ENCODE measurements at regions not wholly inside any gene's neighbourhood (a gene's known extent, or its start where the extent isn't known, plus 50 kb on each side); places are given as distances from the start of the nearest gene placed in this dataset.
"Not testable (repeated sequence)": the region's sequence is repeated elsewhere in the genome, so short reads cannot be mapped to it uniquely, and the experiment has no call there.

DNA sequence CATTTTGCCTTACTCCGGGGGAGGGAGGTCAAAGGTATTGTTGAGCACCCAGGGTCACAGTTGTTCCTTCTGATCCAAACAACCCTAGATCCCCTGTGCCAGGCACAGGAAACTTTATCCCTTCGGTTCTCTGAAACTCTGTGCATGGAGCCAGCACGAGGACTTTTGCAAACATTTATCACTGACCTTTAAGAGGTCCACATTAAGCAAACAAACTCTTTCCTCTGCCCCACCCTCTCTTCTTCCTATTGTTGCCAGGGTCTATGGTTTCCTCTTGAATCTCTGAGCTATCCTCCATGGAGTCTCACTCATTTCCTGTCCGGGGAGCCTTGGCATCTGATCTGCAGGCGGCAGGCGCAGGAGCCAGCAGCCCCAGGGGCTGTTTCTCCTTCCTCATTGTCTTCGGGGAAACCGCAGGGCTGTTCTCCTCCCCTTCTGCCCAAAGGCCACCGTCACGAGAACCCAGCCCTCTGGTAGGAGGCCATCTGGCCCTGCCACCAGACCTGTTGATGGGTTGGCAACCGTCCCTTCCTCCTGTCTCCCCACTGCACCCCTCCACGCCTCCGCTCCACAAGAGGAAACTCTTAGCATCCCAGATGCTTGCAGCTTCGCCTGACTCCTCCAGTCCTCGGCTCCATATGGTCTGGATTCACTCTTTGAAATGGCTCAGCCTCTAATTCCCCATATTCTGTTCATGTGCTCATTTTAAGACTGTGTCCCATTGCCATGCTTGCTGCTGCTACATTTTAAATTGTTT, 327.3 kb upstream of the NRP1 start:
- Mint-ChIP-seq H3K4me3 (no peak overlapping the region), H3K27me3 (peaks cover 8% of the 10 kb centered on the region), H3K27ac (no peak overlapping the region), H3K36me3 (no peaks in the 10 kb centered on the region), H3K4me1 (peaks cover 7% of the 10 kb centered on the region), H3K9me3 (peaks cover 5% of the 10 kb centered on the region)
- POLR2A ChIA-PET = no interaction called here
- ATAC-seq (ENCODE audit: low read depth) = no peak
- DNase-seq = no peak

DNA sequence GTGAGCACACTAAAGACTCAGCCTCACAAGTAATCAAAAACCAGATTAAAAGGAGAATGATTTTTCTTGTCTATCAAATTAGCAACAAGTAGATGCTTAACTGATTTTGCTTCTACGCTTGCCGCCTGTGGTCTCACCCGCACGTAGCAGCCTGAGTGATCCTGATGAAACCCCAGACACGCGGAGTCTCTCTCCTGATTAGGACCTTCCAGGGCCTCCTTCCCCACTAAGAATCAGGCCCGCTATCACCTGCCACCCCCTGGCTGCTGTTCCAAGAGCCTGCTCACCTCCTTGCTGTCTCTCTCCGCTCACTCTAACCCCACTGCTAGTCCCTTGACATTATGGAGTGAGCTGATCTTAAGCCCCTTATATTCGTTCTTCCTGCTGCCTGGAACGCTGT, 325.9 kb upstream of the NRP1 start:
- peaks cover 8% of the 10 kb centered on the region for H3K27me3 Mint-ChIP-seq
- H3K27ac Mint-ChIP-seq = no peak overlapping the region
- DNase-seq (no peak), ATAC-seq (ENCODE audit: low read depth) (no peak)
- H3K9me3 Mint-ChIP-seq = peaks cover 5% of the 10 kb centered on the region
- H3K4me1 Mint-ChIP-seq = peaks cover 4% of the 10 kb centered on the region
- H3K4me3 Mint-ChIP-seq = no peak overlapping the region
- no peaks in the 10 kb centered on the region for H3K36me3 Mint-ChIP-seq
- POLR2A ChIA-PET = no interaction called here

DNA sequence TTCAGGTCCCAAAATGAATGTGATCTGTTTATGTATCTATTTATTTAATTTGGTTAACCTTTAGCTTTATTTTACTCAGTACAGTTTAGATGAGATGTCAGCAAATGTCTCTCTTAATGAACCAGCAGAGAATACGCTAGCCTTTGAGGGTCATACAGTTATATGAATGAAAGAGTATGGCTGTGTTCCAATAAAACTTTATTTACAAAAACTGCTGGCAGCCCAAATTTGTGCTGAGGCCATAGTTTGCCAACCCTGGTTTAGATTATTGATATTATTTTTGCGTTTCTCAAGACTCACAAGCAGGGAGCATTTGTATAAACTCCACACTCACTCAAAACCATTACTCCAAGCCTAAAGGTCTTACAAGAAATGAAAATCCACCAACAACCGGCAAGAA, 323.4 kb upstream of the NRP1 start:
- ATAC-seq (ENCODE audit: low read depth) (no peak), DNase-seq (no peak)
- Mint-ChIP-seq H3K4me3 (no peak overlapping the region), H3K4me1 (peaks cover 4% of the 10 kb centered on the region), H3K9me3 (peaks cover 2% of the 10 kb centered on the region), H3K36me3 (no peaks in the 10 kb centered on the region), H3K27ac (no peak overlapping the region), H3K27me3 (peaks cover 8% of the 10 kb centered on the region)
- POLR2A ChIA-PET = no interaction called here

DNA sequence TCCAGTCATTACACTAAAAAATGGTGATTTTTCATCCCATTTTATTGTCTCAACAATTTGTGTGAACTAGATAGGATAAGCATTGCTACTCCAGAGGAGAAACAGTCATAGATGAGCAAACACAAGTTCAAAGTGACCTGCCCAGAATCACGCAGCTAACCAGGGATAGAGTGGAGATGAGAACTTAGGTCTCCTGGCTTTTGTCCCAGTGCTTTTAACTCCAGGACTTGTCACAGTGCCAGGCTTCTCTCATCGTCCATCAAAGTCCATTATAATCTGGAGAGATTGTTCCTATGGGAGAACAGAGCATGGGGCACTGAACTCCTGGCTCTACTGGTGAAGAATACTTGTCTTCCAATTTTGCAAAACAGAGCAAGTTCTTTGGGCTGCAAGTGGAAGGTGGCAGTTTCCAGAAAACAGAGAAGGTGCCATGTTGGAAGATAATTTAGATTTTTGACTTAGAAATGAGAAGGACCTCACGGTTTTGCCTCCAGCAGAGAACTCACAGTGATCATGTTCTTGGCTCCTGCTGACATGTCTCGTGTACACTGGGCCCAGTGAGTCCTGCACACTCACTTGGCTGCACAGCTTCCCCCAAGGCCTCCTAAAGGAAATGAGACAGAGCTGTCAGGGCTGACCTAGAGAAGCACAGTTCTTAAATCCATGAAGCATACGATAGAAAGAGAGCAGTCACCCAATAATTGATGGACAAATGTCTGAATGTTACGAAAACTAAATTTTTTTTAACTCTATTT, 322.9 kb upstream of the NRP1 start:
- peaks cover 6% of the 10 kb centered on the region for H3K27me3 Mint-ChIP-seq
- peaks cover 4% of the 10 kb centered on the region for H3K4me1 Mint-ChIP-seq
- no peak overlapping the region for H3K27ac Mint-ChIP-seq
- no peaks in the 10 kb centered on the region for H3K36me3 Mint-ChIP-seq
- POLR2A ChIA-PET = no interaction called here
- ATAC-seq (ENCODE audit: low read depth) (no peak), DNase-seq (no peak)
- peaks cover 2% of the 10 kb centered on the region for H3K9me3 Mint-ChIP-seq
- no peak overlapping the region for H3K4me3 Mint-ChIP-seq

DNA sequence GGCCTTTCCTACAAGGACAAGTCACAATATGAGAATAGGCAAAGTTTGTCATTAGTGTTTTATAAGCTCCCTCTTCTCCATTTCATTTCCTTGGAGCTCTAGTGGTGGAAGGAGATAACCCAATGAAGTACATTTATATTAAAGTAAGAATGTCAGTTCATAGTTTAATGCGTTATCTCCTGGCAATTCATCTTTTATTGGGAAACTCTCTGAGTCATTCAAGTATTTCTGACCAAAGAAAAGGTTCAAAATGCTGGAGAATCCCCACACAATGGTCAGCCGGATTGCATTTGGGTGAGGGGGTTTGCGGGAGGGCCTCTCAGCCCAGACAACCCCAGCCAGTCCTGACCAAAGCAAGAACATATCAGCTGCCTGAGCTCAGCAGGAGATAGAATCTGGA, 321.5 kb upstream of the NRP1 start:
- H3K36me3 Mint-ChIP-seq = no peaks in the 10 kb centered on the region
- H3K4me3 Mint-ChIP-seq = no peak overlapping the region
- POLR2A ChIA-PET = no interaction called here
- H3K4me1 Mint-ChIP-seq = no peaks in the 10 kb centered on the region
- H3K9me3 Mint-ChIP-seq = peaks cover 2% of the 10 kb centered on the region
- H3K27ac Mint-ChIP-seq = no peak overlapping the region
- DNase-seq = no peak
- ATAC-seq (ENCODE audit: low read depth) = no peak
- peaks cover 2% of the 10 kb centered on the region for H3K27me3 Mint-ChIP-seq

DNA sequence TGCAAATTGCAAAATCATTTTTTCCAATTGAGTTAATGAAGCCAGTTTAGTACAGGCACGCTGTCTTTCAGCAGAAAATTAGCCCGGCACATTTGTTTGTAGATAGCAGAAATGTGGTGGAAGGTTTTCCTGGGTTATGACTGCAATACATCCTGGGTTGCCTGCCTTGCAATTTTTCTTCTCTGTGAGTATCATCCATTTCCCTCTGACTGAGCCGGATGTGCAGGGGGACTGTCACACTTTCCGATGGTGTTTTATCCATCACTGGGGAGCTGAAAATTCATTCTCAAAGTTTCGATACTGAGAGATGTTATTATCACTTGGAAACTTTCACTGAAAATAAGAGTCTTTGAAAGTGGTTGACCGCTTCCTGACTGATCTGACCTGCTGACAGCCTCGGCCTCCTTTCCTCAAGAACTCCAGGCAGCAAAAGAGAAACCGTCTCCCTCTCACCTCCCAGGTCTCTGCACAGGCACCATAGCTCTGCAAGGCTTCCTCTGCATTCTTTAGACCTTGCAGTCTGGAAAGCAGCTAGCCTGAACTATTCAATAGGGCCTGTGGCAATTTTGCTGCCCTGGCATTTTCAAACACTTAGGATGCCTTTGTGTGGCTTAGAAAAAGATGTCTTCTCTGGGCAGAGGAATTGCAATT, 320.8 kb upstream of the NRP1 start:
- Mint-ChIP-seq H3K9me3 (peaks cover 2% of the 10 kb centered on the region), H3K4me3 (no peak overlapping the region), H3K36me3 (no peaks in the 10 kb centered on the region), H3K27ac (no peak overlapping the region), H3K4me1 (no peaks in the 10 kb centered on the region), H3K27me3 (peaks cover 2% of the 10 kb centered on the region)
- ATAC-seq (ENCODE audit: low read depth) = no peak
- POLR2A ChIA-PET = no interaction called here
- DNase-seq = no peak

DNA sequence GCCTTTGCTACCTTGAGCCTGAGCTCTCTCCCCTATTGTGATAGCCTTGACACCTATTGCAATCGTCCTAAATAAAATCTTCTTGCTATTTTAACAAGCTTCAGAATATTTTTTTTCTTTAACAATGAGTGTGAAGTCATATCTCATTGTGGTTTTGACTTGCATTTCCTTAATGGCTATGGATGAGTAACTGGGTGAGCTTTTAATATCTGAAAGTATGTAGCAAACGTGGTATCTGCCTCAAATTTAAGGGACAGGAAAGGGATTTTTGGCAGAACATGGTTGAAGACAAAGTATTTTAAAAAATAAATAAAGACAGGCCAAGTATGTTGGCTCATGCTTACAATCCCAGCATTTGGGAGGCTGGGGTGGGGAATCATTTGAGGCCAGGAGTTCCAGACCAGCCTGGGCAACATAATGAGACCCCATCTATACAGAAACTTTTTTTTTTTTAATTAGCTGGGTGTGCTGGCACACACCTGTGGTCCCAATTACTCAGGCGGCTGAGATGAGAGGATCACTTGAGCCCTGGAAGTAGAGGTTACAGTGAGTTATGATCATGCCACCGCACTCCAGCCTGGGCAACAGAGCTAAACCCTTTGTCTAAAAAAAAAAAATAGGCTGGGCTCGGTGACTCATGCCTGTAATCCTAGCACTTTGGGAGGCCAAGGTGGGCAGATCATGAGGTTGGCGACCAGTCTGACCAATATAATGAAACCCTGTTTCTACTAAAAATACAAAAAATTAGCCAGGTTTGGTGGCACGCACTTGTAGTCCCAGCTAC, 319.3 kb upstream of the NRP1 start:
- no peak for DNase-seq
- Mint-ChIP-seq H3K27ac (no peak overlapping the region), H3K4me3 (no peak overlapping the region), H3K27me3 (no peaks in the 10 kb centered on the region), H3K36me3 (no peaks in the 10 kb centered on the region), H3K9me3 (peaks cover 2% of the 10 kb centered on the region), H3K4me1 (no peaks in the 10 kb centered on the region)
- POLR2A ChIA-PET = no interaction called here
- no peak for ATAC-seq (ENCODE audit: low read depth)

DNA sequence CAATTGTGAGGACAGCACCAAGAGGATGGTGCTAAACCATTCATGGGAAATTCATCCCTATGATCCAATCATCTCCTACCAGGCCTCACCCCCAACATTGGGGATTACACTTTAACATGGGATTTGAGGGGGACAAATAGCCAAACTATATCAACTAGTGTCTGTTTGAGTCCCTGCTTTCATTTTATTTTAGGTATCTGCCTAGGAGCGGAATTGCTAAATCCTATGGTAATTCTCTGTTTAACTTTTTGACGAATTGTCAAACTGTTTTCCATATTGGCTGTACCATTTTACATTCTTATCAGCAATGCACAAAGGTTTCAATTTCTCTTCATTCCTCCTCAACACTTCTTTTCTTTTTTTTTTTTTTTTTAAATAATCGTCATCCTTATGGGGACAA, 318.4 kb upstream of the NRP1 start:
- peaks cover 4% of the 10 kb centered on the region for H3K9me3 Mint-ChIP-seq
- POLR2A ChIA-PET = no interaction called here

DNA sequence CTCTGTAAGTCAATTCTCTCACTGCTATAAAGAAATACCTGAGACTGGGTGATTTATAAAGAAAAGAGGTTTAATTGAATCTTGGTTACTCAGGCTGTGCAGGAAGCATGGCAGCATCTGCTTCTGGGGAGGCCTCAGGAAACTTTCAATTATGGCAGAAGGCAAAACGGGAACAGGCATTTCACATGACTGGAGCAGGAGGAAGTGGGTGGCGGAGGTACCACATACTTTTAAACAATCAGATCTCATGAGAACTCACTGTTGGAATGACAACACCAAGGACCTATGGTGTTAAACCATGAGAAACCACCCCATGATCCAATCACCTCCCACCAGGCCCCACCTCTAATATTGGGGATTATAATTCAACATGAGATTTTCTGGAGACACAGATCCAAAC, 315.7 kb upstream of the NRP1 start:
- DNase-seq; H3K27me3 Mint-ChIP-seq; POLR2A ChIA-PET; H3K9me3 Mint-ChIP-seq; ATAC-seq (ENCODE audit: low read depth); H3K27ac Mint-ChIP-seq; H3K4me1 Mint-ChIP-seq; H3K4me3 Mint-ChIP-seq; H3K36me3 Mint-ChIP-seq: not testable (repeated sequence)

More for the DNA sequence above, 318.4 kb upstream of the NRP1 start:
- Mint-ChIP-seq H3K36me3 (no peaks in the 10 kb centered on the region), H3K27ac (no peak overlapping the region), H3K4me1 (no peaks in the 10 kb centered on the region), H3K4me3 (no peak overlapping the region), H3K27me3 (peaks cover 2% of the 10 kb centered on the region)
- no peak for DNase-seq
- ATAC-seq (ENCODE audit: low read depth) = no peak

DNA sequence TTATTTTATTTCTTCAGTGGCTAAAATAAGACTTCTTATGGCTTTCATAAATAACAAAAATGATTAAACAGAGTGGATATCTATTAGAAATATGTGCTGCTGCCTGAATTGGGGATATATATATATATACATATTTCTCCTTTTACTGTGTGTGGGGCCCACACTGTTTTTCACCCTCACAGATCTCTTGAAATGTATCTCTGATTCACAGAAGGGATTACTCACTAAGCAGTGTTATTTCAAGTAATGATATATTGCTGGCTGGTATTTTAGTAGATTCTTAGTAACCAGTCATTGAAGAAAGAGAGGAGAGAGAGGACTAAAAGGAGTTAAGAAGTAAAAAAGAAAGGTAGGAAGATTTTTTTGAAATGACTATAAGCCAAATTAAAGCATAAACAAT, 308.6 kb upstream of the NRP1 start:
- Mint-ChIP-seq H3K4me1 (no peaks in the 10 kb centered on the region), H3K9me3 (peaks cover 1% of the 10 kb centered on the region), H3K27ac (no peak overlapping the region), H3K36me3 (no peaks in the 10 kb centered on the region), H3K4me3 (no peak overlapping the region), H3K27me3 (peaks cover 1% of the 10 kb centered on the region)
- no peak for ATAC-seq (ENCODE audit: low read depth)
- no peak for DNase-seq
- POLR2A ChIA-PET = no interaction called here

DNA sequence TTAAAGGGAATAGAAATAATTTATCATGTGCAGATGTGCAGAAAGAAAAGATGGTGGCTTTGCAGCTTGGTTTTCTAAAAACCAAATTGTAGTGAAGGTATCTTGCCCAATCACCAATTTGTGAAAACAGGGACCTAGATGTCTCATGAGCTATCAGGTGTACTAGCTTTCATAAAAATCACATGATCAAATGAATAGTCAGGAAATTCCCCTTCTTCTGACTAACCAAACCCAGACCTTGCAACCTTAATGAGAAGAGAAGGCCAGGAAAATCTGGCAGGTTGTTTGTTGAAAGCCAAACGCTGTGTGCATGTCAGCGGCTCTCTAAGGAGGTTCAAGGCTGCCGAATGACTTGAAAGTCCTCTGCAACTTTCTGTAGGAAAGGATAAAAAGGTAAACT, 304.4 kb upstream of the NRP1 start:
- Mint-ChIP-seq H3K9me3 (no peaks in the 10 kb centered on the region), H3K27ac (no peak overlapping the region), H3K36me3 (no peaks in the 10 kb centered on the region), H3K4me1 (no peaks in the 10 kb centered on the region), H3K4me3 (no peak overlapping the region), H3K27me3 (no peaks in the 10 kb centered on the region)
- no peak for ATAC-seq (ENCODE audit: low read depth)
- POLR2A ChIA-PET = no interaction called here
- no peak for DNase-seq

DNA sequence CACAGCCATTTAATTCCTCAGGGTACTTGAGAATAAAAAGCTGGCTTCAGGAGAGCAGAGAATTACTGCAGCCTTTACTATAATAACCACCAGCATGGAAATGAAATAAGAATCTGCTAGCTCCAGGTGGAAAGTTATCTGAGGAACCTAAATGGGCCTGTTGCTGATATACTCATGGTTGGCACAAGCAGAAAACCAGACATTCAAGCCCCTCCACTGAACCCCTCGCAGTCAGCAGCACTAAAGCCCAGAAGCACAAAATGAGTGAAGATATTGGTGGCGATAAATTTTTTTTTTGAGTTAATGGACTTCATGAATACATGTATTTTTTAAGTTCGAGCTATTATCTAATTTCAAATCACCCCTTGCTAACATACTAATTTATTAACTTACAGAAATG, 303.9 kb upstream of the NRP1 start:
- no peaks in the 10 kb centered on the region for H3K9me3 Mint-ChIP-seq
- H3K27ac Mint-ChIP-seq = no peak overlapping the region
- POLR2A ChIA-PET = no interaction called here
- H3K36me3 Mint-ChIP-seq = no peaks in the 10 kb centered on the region
- DNase-seq = no peak
- H3K4me3 Mint-ChIP-seq = no peak overlapping the region
- H3K27me3 Mint-ChIP-seq = no peaks in the 10 kb centered on the region
- ATAC-seq (ENCODE audit: low read depth) = no peak
- no peaks in the 10 kb centered on the region for H3K4me1 Mint-ChIP-seq

DNA sequence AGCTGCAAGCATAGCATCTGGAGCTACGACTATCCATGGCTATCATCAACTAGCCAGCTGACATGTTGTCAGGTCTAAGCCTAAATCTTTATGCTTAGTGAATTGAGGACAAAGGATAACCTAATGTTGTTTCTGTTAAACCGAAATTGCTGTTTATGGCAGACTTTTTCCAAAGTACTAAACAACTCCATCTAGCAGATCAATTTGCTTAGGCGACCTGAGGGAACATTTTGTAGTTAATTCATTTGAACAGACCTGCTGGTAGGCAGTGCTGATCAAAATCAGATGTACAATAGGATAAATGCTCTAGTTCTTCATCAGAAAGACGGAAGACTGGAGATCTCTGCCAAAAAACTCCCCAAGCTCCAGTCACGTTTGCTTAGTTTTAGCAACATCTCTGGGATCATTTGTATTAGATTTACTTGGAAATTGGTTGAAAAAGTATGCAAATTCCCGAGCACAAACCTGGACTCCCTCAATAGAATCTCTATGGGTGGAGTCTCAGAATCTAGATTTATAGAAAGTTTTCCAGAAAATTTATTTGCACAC, 301.6 kb upstream of the NRP1 start:
- Mint-ChIP-seq H3K4me1 (no peaks in the 10 kb centered on the region), H3K9me3 (no peaks in the 10 kb centered on the region), H3K27ac (no peak overlapping the region), H3K36me3 (no peaks in the 10 kb centered on the region), H3K4me3 (no peak overlapping the region), H3K27me3 (no peaks in the 10 kb centered on the region)
- DNase-seq = no peak
- POLR2A ChIA-PET = no interaction called here
- ATAC-seq (ENCODE audit: low read depth) = no peak

Measured in activated naive CD8-positive, alpha-beta T cell treated with anti-CD3 and anti-CD28 coated beads, Interleukin-2, amount 10 ng/mL, durations not matched to agents 7 days and 5 days (primary cell).